Activated effector memory CD4-positive, alpha-beta T cell treated with Interleukin-2 at 50 U/mL for 16 hours (primary cell): ENCODE measurements at regions not wholly inside any gene's neighbourhood (a gene's known extent, or its start where the extent isn't known, plus 50 kb on each side); places are given as distances from the start of the nearest gene placed in this dataset.
"Not testable (repeated sequence)": the region's sequence is repeated elsewhere in the genome, so short reads cannot be mapped to it uniquely, and the experiment has no call there.

Experiments used
- DNase-seq: peaks from one replicate; pipeline ENCODE4 v3.0.0-alpha.2; 2020

DNA sequence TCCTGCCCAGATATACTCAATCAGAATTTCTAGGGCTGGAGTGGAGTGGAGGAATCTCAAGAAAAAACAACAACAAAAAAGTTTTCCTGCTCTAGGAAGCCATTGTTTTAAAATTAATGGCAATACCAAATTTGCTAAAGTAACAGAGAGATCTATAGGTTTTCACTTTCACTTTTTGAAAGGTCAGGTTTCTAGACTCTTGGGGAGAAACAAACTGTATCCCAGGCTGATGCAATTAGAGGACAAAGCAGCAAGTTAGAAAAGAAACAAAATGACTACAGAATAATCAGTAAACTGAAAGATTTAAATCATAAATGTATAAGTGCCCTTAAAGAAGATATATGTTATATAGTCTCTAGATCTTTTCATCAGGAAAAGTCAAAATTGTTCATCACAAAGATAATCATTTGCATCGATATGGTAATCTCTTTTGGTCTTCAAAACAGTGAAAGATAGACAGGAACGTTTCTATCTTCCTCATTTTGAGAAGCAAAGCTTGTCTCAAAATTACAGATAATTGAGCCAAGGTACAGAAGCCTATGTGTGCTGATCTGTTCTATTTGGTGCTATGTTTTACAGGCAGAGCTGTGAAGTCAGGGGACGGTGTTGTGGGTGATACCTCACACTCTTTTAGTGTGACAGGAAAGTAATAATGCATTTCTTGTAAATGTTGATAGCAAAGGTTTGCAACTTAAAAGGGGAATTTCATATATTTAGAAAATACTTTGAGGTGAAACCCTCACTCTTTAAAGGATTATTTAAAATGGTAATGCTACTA is 1746.6 kb upstream of the C9orf72 start:
- DNase-seq, result no peak

DNA sequence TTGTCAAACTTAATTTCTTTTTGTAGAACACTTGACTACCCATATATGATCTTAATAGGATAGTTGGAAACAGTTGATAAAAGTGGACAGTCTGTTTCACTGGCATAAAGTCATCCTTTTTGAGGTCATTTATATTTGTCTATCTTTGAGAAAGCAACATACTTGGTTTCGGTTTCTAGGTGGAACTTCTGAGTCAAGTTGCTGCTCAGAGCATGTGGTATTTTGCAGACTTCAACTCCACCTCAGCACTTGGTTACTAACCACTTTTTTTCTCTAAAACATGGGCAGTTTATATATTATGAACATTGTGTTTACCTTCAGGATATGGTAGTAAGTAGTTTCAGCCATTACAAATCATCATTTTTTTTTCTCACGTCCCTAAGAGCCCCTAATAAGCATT is 1749.0 kb upstream of the C9orf72 start:
- DNase-seq, result no peak

DNA sequence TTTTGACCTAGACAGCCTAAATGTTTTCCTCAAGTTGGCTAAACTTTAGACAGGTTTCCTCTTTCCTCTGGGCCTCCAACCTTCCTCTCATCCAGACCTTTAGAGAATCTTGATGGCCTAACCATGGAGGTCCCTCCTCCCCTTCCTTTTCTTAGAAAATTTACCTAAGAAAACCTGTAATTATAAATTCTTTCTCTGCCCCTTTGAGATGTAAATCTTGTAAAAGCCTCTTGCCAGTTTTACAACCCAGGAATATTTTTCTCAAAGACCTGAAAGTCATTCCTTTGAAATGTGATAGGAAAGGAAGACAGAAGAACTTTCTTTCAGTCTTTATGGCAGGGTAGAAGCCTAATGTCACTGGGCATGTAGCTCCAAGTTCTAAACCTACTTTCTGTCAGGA is 1752.6 kb upstream of the C9orf72 start:
- no peak for DNase-seq

DNA sequence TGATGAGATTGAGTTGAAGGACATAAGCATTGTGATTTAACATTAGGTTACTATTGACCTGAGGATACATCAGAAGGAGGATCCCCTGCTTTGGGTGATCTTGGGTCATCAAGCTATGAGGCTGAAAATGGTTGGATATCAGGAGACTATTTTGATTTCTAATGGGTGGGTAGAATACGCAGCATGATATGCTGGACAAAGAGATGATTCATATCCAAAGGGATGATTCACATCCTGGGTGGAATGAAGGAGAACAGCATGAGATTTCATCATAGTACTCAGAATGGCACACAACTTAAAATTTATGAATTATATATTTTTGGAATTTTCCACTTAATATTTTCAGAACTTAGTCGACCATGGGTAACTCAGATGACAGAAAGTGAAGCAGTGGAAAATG is 1759.5 kb upstream of the C9orf72 start:
- DNase-seq, result no peak

DNA sequence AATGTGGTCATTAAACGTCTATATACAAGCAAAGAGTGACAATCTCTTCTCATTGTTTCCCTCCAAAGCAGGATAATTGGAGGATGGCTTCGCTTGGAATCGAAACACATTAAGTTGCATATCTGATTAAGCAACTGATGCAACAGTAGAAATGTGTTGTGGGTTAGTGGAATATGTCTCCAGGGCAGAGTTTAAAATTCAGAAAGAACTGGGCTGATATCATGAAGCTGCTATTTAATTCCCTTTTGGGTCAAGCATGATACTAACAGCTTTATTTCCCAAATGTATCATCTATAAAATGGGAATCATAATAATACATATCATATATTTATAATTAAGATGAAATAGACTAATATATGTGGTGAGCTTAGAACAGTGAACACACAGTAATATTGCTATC is 1763.0 kb upstream of the C9orf72 start:
- no peak for DNase-seq

DNA sequence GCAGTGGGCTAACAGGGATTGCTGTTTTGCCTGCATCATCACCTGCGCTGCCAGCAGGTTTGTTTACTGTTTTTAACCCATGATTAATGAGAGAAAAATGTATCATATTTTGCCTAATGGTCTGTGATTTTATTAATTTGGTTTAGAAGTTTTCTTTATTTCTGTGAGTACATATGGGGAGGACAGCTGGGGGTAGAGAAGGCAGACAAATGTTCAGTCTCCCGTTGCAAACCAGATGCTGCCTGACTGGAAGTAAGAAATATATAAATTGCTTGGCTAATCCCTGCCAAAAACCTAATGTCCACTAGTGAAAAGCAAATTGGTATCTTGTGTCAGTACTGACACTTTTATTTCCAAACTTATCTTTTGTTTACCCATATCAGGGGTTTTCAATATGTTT is 1766.1 kb upstream of the C9orf72 start:
- no peak for DNase-seq

DNA sequence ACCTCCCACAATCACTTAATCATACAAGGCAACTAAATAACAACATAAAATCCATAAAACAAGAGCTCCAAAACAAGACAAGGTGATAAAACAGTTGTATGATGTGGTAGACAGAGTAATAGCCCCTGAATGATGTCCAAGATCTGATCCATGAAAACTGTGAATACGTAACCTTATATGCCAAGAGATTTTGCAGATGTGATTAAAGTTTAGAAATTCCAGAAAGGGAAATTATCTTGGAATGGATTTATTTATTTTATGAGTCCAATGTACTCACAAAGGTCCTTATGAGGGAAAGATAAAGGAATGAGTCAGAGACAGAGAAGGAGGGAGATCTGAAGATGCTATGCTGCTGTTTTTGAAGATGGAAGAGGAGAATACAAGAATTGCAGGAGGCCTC is 1775.7 kb upstream of the C9orf72 start:
- DNase-seq, result no peak

DNA sequence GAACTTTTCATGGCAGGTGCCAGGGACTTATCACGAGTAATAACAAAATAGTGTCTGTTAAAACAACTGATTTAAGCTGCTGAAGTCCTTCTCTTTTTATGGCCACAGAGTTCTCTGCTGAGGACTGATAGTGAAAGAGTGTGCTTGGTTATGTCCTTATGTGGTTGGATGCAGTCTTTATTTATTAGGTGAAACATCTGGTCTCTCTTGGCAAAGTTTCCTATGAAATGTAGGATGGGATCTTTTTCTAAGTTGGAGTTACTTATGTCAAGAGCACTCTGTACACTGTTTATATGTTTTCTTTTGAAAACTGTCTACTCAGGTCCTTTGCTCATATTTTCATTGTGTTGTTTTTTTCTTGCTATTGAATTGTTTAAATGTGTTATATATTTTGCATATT is 1816.1 kb upstream of the C9orf72 start:
- DNase-seq, result no peak

DNA sequence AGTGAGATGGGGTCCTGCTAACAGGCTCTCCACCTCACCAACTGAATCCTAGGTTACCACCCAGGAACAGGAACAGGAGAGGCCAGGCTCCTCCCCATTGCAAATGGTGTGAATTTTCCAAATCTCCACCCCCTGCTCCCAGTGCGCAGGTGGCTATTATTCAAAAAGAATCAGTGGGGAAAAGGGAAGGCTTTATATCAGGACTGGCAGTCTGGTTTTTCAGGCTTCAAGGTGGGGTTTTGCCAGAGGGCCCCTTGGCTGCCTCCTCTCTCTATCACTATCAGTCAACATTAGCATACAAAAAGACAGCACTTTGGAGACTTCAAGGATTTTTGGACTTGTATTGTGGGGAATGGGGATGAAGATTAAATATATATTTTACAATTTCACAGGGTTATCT is 1817.6 kb upstream of the C9orf72 start:
- no peak for DNase-seq

DNA sequence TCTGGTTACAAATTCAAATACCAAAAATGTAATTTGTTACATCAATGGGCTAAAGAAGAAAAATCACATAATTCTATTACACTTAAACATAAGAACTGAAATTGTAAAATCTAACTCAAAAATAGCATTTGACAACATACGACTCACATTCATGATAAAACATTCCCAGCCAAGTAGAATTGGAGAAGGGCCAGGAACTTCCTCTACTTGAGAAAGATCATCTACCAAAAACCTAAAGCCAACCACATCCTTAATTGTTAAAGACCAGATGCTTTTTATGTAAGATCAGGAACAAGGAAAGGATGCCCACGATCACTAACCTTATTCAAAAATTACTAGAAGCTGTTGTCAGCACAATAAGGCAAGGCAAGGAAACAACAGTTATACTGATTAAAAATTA is 1819.8 kb upstream of the C9orf72 start:
- no peak for DNase-seq

DNA sequence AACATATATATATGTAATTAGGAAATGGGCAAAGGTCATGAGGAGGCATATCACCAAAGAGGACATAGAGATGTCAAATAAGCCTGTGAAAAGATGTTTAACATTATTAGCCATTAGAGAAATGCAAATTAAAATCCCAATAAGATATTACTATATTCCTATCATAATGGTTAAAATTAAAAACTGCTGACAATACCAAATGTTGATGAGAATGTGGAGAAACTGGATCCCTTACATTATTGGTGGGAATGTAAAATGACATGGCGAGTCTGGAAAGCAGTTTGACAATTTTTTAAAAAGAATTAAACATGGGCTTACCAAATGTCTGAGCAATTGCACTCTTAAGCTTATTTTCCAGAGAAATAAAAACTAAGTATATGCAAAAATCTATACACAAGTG is 1821.6 kb upstream of the C9orf72 start:
- no peak for DNase-seq

DNA sequence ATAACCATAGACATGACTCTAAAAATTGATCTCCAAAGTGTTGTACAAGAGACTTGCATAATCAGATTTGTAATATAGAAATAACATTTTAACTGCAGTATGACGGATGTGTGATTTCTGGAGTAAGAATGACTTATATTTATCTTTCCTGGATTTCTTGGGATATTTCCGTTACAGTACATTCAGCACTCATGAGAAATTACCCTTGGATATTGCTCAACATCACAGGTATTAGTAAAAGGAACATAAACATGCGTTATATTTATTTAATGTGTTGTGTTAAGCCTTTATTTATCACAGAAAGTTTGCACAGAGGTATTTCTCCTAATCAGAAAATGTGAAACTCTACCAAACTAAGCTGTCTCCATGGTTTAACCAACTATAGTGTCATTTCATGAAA is 1823.9 kb upstream of the C9orf72 start:
- no peak for DNase-seq

DNA sequence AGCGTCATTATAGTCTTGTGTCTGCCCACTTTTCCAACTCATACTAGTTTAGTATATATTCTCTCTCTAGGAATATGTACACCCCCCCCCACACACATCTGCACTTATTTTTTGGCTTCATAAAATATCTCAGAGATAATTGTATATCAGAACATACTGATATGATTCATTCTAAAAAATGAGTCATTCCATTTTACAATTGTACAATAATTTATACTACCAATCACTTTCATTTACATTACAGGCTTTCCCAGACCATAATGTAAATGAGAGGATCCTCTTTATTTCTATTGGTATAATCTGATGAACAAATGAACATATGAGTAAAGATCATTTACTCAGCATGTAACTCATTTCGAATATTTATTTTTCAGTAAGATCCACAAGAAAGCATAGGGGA is 1842.9 kb upstream of the C9orf72 start:
- no peak for DNase-seq

DNA sequence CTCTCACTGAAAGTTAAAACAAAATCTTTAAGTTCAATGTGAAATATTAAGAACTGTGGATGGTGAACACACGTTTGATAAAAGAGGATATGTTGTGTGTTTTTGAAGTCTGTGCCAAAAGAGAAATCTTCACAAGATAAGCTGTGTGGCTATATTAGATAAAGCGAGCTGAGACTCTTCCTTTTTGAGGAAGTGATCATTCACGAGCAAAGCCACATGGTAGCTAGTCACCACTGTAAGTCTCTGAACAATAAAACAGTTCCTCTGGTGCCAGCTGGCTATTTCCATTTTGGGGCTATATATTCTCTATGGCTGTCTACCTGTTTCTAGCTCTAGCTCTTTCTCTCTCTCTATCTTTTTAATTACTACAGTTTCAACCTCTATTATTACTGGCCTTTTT is 1849.2 kb upstream of the C9orf72 start:
- no peak for DNase-seq

DNA sequence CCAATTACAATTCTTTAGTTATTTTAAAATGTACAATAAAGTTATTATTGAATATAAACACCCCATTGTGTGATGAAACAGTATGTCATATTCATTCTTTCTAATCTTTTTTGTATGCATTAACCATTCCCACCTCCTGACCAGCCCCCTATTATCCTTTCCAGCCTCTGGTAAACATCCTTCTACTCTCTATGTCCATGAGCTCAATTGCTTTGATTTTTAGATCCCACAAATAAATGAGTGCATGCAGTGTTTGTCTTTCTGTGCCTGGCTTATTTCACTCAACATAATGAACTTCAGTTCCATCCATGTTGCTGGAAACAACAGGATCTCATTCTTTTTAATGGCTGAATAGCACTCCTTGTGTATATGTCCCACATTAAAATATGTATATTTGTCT is 1858.9 kb upstream of the C9orf72 start:
- no peak for DNase-seq

DNA sequence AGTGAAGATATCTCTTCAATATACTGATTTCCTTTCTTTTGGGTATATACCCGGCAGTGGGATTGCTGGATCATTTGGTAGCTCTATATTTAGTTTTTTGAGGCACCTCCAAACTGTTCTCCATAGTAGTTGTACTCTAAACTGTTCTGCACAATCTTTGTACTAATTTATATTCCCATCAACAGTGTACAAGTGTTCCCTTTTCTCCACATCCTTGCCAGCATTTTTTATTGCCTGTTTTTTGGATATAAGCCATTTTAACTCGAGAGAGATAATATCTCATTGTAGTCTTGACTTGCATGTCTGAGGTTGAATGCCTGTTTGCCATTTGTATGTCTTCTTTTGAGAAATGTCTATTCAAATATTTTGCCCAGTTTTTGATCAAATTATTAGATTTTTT is 1859.4 kb upstream of the C9orf72 start:
- DNase-seq, result not testable (repeated sequence)

DNA sequence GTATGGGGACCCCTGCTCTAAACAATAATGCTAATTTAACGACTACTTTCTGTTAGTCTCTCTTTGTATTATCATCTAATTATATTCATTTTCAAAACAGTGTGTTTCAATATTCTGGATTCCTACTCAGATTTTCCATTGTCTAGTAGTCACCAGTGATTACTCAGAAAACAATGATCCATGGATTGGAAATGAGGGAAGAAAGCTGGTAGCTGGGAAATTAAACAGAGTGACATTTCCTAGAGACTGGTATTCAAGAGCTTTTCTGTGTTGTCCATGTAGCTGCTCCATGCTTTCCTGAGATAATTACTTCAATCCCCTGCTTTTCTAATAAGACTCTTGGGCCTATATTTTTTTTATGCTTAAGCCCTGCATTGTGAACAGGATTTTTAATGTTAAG is 1862.1 kb upstream of the C9orf72 start:
- DNase-seq, result no peak

DNA sequence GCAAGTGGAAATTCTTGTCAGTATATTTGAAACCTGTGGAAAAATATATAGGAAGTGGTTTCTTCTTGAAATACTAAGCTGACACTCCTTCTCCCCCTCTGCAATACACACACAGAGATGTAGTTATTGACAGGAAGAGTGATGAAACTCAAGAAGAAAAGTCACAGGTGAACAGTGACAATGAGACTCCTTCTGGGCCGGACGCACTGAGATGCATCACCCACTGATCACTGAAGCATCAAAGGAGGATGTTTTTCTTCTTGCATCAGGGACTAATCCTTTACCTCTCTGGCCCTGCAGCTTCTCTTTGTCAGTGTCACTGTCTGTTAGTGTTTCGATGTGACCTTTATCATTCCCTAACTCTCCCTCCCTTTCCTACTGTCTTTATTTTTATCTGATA is 1864.2 kb upstream of the C9orf72 start:
- no peak for DNase-seq

DNA sequence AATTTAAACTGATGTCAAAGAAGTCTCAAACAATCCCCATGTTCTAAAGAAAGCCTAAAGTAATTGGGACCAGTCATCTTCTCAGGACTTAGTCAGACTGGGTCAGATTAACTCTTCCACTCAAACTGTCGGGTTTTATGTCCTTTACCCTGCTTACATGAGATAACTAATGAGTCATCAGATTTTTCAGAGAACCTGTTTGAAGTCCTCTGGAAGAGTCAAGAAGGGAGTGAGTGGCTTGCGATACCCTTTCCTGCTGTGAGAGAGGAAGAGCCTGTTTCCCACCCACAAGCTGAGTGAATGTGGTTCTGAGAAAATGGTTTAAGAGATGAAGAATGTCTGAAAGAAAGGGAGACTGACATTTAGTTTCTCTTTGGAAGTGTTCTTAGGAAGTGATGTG is 1866.7 kb upstream of the C9orf72 start:
- no peak for DNase-seq

DNA sequence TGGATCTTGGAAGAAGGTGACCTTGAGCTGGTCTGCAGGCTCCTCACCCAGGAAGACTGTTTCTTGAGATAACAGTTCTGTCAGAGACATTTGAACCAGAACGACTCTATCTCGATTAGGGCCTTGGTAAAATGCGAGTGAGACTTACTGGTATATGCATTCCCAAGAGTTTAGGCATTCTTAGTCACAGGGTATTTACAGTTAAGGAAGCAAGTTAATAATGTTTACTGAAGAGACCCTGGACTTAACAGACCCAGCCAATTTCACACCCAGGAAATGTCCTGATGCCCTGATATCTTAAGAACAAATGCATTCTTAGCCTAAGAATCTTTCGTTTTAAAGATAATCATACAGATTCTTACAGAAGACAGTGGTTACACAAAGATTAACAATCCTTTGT is 1867.2 kb upstream of the C9orf72 start:
- no peak for DNase-seq

DNA sequence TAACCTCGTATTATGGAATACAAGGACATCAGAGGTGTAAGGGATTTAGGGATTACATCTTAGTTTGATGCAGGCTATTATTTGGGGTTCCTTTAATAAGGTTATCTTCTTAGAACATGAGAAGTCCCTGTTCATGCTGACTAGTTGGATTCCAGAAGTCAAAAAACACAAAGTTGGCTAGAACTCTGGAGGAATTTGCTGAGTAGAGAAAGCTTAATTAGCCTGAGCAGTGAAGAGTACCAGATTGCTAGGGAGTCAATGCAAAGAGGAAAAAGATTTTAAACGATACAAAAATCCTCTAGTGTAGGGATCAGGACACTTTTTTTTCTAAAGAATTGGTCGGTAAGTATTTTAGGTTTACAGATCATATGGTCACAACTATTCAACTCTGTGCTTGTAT is 1872.5 kb upstream of the C9orf72 start:
- DNase-seq, result no peak

DNA sequence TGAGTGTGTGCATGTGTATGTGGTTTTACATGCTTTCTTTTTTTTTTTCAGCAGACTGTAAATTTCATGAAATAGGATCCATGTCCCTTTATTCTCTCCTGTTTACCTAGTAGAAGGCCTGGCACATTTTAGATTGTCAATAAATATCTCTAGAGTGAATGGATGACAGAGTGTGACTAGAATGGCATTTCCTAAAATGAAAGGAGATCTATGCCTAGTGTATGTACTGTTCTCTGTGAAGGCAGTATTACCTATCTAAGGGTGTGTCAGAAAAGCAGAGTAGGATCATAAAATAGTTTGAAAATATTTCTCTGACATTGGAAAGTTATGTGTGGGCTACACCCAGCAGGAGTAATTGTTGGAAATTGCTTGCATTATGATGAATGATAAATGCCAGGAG is 1876.0 kb upstream of the C9orf72 start:
- DNase-seq, result no peak

DNA sequence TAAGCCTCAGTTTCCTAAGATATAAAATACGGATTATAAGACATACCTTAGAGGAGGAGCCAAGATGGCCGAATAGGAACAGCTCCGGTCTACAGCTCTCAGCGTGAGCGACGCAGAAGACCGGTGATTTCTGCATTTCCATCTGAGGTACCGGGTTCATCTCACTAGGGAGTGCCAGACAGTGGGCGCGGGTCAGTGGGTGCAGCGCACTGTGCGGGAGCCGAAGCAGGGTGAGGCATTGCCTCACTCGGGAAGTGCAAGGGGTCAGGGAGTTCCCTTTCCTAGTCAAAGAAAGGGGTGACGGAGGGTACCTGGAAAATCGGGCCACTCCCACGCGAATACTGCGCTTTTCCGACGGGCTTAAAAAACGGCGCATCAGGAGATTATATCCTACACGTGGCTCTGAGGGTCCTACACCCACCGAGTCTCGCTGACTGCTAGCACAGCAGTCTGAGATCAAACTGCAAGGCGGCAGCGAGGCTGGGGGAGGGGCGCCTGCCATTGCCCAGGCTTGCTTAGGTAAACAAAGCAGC is 1877.1 kb upstream of the C9orf72 start:
- not testable (repeated sequence) for DNase-seq

DNA sequence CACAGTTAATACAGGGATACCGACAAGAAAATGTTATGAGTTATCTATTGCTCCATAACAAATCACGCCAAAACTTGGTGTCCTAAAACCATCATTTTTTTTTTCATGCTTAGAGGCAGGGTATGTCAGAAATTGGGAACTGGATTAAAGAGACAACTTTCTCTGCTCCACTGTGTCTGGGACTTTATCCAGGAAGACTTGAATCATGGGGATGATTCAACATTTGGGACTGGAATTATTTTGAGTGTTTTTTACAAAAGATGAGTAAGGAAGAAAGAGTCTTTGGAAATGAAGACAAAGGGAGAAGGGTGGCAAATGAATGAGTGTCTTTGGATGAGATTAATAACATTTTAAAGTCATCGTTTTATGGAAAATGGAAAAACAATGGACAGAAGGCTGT is 1883.7 kb upstream of the C9orf72 start:
- DNase-seq, result no peak

DNA sequence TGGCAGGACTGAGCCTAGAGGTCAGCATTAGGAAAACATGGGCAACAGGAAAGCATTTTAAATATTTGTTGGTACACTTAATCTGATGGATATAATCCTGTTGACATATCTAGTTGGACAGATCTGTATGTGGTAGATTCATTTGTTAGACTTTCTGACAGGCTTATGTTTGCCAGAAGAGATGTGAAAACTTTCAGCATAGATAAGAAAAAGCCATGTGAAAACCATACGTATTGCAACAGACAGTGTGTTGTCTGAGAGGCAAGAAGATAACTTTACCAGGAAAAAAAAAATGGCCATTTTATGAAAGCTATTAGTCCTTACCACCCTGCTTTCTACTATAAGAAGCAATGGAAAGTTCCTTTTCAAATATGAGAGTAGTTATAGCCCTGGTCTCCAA is 1902.2 kb upstream of the C9orf72 start:
- DNase-seq, result no peak
